Esophagus squamous epithelium (tissue), 4 donors: ENCODE measurements at regions not wholly inside any gene's neighbourhood (a gene's known extent, or its start where the extent isn't known, plus 50 kb on each side); places are given as distances from the start of the nearest gene placed in this dataset.

Source experiments
- CTCF ChIP-seq, 6 experiments: fragments of 450-650 bp in 4 of 6; fragments of 200-600 bp in 2 of 6; sonication (generic) in 2 of 6; IDR thresholded peaks; one replicate each; pipeline ENCODE4 v1.5.1; 2016 to 2019; ENCODE audit warnings: antibody characterized with exemption in 6 of 6, mild to moderate bottlenecking in 4 of 6, moderate library complexity in 4 of 6
- POLR2A ChIP-seq, 4 donors: fragments of 450-650 bp; IDR thresholded peaks; one replicate each; pipeline ENCODE4 v1.6.1; 2017; ENCODE audit warnings: antibody characterized with exemption in 4 of 4, mild to moderate bottlenecking in 4 of 4, moderate library complexity in 3 of 4

- TF ChIP-seq CTCF (IDR thresholded peaks at IDR 0.05) (peak; percentile 78 to 90 (median 84)), POLR2A (IDR thresholded peaks at IDR 0.05) (no peak)
Observed at GRCh38 chr2:136423516-136423996, 305.6 kb upstream of the CXCR4 start.
